SKM-1 (cell line): ENCODE measurements at regions not wholly inside any gene's neighbourhood (a gene's known extent, or its start where the extent isn't known, plus 50 kb on each side); places are given as distances from the start of the nearest gene placed in this dataset.
"Not testable (repeated sequence)": the region's sequence is repeated elsewhere in the genome, so short reads cannot be mapped to it uniquely, and the experiment has no call there.

Experiments
- DNase-seq: peaks from one replicate; lab custom pipeline; 2025; ENCODE audit not compliant: unreplicated experiment; lab: John Stamatoyannopoulos, UW

- no peak for DNase-seq
Measured at GRCh38 chr6:6968731-6969552, 138.8 kb upstream of the RREB1 start.

DNA sequence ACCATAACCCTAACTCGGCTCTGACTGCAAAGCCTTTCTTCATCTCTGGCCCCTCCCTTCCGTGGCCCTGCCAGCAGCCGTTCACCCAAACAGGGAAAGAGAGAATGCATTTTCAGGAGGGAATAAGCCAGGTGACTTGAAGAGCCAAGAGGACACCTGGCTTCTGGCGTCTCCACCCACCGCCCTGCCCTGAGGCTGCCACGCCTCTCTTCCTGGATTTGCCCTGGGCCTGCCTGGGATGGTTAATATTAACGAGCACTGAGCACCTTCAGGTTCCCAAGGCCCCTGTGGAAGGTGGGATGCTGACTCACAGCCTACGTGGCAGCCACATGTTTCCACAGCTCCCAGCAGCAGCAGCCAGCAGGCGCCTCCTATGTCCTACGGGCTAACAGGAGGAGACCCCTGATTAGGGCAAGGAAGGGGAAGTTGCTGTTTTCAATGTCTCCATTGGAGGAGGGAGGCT, 138.0 kb upstream of the RREB1 start:
- DNase-seq: no peak

- DNase-seq: no peak
Measured at GRCh38 chr6:6970851-6971250, 136.9 kb upstream of the RREB1 start.

DNA sequence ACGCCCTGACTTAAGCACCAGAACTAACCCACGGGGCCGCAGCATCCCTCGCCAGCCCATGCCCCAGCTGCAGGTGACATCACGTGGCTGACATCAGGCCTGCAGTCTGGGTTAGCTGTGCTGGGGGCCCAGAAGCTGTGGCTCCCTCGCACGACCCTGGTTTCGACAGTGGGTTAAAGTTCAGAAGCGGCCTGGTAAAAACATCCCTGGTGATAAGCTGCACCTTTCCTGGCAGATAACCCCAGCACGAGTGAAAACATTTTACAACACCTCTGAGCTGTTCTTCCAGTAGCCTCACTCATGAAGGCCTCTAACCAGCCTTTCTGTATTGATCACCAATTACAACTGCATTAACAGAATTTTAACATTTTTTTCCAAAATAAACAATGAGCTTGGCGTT, 136.4 kb upstream of the RREB1 start:
- DNase-seq: no peak

DNA sequence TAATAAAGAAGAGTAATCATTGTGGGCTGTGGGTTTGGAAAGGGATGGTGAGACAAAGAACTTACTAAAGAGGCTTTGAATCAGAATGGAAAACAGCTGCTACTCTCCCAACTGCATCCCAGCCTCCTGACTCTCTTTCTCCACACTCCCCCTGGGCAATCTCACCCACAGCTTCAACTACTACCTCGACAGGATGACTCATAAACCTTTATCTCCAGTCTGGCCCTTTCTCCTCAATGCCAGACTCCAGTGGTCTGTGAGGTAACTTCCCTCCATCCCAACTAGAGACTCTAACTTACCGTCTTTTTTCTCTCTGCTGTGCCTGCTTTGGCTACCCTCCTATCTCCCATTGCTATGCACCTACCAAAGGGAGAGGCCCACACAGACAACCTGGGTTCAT, 135.3 kb upstream of the RREB1 start:
- DNase-seq: no peak

DNA sequence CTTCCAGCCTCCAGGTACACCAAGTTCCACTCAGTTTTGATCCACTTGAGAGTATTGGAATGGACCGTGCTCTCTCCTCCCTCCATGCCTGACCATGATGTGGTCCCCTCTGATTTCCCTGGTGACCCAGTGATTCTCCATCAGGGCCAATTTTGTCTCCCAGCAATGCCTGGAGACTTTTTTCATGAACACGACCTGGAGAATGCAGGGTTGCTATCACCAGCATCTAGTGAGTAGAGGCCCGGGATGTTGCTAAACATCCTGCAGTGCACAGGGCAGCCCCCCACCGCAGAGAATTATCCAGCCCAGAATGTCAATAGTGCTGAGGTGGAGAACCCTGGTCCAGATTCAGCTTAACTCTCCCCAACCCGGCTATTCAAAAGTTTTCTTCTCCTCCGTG, 134.0 kb upstream of the RREB1 start:
- no peak for DNase-seq

DNA sequence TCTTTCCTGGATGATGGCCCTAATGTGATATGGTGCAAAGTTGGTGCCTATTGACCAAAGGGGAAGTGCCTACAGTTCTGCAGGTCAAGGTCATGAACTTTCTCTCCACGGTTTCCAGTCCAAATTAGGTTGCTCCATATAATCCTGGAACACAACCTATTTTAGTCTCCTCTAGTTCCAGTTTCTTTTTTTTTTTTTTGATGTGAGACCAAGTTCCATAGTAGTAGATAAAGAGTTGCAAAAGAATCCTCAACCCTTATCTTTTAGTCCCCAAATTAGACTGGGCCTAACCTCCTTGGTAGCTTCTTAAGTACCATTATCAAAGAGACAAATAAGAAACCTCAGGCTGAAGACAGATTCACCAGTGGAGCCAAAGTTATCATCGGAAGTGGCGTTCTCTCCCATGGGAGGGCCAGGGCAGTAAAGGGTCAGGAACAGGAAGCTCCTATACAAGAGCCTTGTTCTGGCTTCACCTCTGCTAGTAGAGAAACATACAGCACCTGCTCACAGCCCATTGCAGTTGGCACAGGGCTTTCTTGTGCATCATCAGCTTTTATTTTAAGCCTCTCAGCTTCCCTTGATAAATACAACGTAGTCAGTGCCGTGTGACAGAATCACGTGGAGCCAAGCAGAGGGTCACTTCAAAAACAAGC, 132.2 kb upstream of the RREB1 start:
- DNase-seq: peak; percentile 47

DNA sequence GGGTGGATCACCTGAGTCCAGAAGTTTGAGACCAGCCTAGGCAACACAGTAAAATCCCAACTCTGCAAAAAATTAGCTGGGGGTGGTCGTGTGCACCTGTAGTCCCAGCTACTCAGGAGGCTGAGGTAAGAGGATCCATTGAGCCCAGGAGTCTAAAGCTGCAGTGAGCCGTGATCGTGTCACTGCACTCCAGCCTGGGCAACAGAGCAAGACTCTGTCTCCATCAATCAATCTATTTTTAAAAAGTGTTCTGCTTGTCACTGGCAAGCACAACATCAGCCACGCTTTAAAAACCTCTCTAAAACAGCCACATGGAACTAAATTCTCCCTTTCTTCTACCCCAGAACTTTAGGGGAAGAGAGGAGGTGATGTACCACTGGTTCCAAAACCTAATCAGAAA, 131.6 kb upstream of the RREB1 start:
- DNase-seq: no peak

GRCh38 chr6:6978731-6979130, 129.0 kb upstream of the RREB1 start:
- DNase-seq: no peak

DNA sequence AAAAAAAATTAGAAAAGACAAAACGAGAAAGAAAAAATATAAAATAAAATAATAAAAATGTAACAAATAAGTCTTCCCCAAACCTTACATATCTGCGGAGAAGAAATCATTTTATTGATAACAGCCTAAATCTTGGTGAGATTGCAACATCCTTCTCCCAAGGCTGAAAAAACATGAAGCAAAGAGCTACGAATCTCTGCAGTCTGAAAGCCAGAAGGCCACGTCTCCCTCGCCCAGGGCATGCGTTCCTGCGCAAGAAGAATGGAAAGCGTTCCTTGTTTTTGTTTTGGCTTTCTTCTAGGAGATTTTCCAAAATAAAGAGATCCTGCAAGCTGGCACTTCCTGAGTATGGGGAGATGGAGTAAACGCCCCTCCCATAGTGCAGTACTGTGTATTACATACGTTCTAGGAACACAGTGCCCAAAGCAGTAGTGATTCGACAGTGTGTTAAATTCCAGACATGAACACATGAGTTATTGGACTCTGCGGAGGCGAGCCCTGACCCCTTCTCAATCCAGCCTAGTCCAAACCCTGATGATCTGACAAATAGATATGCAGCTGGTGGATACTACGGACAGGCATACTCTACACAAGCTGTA, 126.7 kb upstream of the RREB1 start:
- DNase-seq: no peak

DNA sequence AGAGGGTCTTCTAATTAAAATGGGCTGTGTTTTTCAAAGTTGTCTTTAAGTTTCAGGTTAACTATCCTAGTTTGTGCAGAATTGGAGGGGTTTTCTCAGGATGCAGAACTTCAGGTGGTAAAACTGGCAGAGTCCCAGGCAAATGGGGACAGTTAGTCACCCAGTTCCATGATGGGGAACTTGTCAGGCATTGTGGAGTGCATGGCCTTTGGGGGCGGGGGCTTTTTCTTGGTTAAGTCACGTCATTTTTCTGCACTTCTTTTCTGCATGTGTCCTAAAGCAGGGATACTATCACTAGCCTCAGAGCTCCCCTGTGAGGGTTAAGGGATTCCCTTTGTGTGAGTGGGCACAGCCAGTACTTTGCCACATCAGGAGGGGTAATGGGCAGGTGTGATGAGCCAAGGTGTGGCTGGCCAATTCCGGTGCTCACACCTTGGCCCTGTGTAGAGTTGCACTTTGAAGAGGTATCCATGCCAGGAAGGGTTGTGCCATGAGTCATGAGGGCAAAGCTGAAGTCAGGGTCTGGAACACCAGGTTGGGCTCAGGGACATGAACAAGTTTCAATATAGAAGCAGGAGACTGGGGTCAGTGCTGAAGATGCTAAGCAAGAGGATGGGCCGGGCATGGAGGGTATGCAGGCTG, 126.0 kb upstream of the RREB1 start:
- no peak for DNase-seq

DNA sequence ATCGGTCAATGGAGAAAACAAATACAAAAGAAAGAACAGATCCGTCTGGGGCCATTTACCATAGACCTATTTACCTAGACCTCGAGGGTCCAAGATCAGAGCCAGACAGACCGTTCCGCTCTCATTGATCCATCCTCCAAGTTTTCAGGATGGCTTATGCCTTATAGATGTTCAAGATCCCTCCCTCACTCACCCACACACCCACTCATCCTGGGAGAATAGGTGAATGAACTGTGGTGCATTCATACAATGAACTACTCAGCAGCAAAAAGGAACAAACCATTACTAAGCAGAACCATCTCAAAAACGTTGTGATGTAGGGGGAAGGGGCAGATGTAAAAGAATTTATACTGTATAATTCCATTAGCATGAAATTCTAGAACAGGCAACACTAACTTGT, 125.1 kb upstream of the RREB1 start:
- no peak for DNase-seq

DNA sequence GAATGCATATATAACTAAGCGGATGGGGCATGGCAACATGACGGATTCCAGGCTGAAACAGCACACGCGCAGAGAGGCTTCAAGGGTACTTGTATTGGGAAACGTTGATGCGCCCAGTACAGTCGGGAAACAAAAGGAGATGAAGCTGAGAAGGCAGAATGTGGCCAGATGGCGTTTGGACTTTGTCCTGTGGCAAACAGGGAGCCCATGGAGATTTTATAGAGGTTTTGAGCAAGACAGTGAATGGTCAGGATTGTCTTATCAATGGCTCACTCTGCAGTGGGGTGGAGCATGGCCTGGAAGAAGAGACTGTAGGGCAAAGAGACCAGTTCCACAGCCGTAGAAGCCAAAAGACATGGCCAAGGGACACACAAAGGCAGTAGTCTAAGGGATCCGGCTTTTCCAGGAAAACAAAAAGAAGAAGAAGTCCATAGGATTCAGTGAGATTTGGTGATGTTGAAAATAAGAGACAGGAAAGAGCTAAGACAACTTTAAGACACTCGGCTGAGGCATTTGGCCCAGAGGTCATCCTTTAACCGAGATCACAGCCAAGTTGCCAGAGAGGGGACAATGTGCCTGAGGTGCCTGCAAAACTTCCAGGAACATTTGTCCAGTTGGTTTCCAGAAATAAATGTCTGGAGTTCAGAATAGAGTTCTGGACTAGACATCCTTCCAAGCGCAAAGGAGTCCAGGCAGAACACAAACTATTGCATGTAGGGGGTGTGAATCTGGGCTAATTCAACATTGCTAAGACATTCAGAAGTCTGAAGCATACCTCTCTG, 123.0 kb upstream of the RREB1 start:
- no peak for DNase-seq

GRCh38 chr6:6986344-6986743, 121.4 kb upstream of the RREB1 start:
- no peak for DNase-seq

- DNase-seq: no peak
Measured at GRCh38 chr6:6987749-6988148, 120.0 kb upstream of the RREB1 start.

- DNase-seq: not testable (repeated sequence)
Measured at GRCh38 chr6:6990059-6990458, 117.7 kb upstream of the RREB1 start.

DNA sequence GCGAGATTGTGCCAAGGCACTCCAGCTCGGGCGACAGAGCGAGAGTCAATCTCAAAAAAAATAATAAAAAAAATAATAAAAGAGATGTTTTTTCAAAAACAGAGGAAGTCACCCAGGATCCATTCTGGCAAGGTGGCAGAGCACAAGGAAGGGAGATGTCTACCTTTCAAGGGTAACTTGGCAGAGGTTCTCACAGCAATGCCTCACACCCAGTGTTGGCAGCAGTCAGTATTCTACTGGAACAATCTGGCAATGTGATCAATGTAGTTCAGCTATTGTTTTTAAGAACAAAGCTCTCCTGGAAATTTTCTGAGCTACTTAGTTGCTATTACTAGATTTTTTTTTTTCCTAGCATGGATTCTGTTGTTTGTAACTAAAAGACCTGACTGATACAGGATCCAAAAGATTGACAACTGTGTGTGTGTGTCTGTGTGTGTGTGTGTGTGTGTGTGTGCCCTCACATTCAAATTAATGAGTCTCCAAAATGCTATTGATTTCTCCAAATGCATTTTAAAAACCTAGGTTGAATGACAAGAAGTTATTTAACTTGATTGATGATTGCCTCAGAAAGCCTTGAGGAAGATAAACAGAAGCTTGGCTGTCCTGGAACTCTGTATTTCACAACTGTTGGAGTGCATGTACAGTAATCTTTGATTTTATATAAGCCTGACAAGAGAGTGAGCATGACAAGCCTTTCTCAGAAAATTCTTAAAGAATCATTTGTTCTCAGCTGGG, 114.1 kb upstream of the RREB1 start:
- no peak for DNase-seq

DNA sequence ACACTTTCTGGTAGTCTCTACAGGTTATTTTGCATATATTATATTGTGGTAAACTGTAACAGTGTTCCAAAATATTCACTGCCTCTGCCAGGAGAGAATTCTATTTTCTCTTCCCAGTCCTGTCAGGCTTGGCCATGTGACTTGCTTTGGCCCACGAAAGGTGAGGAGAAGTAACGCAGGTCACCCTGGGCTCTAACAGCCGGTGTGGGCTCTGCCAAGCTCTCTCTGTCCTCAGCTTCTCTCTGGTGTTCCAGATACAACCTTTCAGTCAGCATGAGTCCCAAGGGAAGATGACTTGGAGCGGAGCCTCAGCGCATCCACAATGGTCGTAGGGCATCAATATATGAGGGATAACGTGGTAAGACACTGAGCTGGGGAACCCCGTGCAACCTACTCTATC, 113.0 kb upstream of the RREB1 start:
- no peak for DNase-seq

- no peak for DNase-seq
Measured at GRCh38 chr6:6995328-6995727, 112.4 kb upstream of the RREB1 start.

DNA sequence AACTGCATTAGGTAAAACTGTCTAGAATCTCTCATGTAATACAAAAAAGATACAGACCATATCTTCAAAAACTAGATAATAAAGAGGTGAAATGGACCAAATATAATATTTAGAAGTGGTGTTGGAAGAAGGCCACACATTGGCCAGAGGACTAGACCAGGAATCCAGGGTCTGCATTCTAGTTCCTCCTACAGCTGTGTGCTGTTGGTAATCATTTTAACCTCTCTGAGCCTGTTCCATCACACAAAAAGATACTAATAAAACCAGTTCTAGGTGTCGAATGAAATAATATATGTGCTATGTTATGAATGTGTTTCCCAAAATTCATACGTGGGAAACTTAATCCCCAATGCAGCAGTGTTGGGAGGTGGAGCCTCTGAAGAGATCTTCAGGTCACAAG, 111.6 kb upstream of the RREB1 start:
- no peak for DNase-seq
